ENCODE measurements at regions not wholly inside any gene's neighbourhood (a gene's known extent, or its start where the extent isn't known, plus 50 kb on each side); places are given as distances from the start of the nearest gene placed in this dataset.

GRCh38 chr9:89655990-89656657 lies 51.3 kb downstream of the GADD45G start:
- no peaks in the 10 kb centered on the region for H3K27me3 ChIP-seq (ENCODE audit: control insufficient read depth, insufficient read depth, low read length)
- no peaks in the 10 kb centered on the region for H3K9me3 ChIP-seq (ENCODE audit: control insufficient read depth, low read depth, low read length)
- no peak overlapping the region for H3K4me3 ChIP-seq (ENCODE audit: low read length)
- no peaks in the 10 kb centered on the region for H3K36me3 ChIP-seq (ENCODE audit: control insufficient read depth, low read depth, low read length)
- H3K4me1 ChIP-seq (ENCODE audit: control insufficient read depth, low read depth, low read length): peaks cover 17% of the 10 kb centered on the region
- no peak overlapping the region for H3K27ac ChIP-seq (ENCODE audit: low read length)
- no peak overlapping the region for H3K9ac ChIP-seq (ENCODE audit: low read length)

- Histone ChIP-seq H3K9me3 (ENCODE audit: control insufficient read depth, low read depth, low read length) (no peaks in the 10 kb centered on the region), H3K4me3 (ENCODE audit: low read length) (no peak overlapping the region), H3K36me3 (ENCODE audit: control insufficient read depth, low read depth, low read length) (no peaks in the 10 kb centered on the region), H3K27ac (ENCODE audit: low read length) (no peak overlapping the region), H3K4me1 (ENCODE audit: control insufficient read depth, low read depth, low read length) (peaks cover 22% of the 10 kb centered on the region), H3K9ac (ENCODE audit: low read length) (no peak overlapping the region), H3K27me3 (ENCODE audit: control insufficient read depth, insufficient read depth, low read length) (no peaks in the 10 kb centered on the region)
These were observed 52.5 kb downstream of the GADD45G start for GRCh38 chr9:89657295-89657694.

- no peaks in the 10 kb centered on the region for H3K36me3 ChIP-seq (ENCODE audit: control insufficient read depth, low read depth, low read length)
- no peaks in the 10 kb centered on the region for H3K9me3 ChIP-seq (ENCODE audit: control insufficient read depth, low read depth, low read length)
- no peaks in the 10 kb centered on the region for H3K27me3 ChIP-seq (ENCODE audit: control insufficient read depth, insufficient read depth, low read length)
- no peak overlapping the region for H3K27ac ChIP-seq (ENCODE audit: low read length)
- peaks cover 25% of the 10 kb centered on the region for H3K4me1 ChIP-seq (ENCODE audit: control insufficient read depth, low read depth, low read length)
- no peak overlapping the region for H3K9ac ChIP-seq (ENCODE audit: low read length)
- H3K4me3 ChIP-seq (ENCODE audit: low read length): no peak overlapping the region
These were observed 53.0 kb downstream of the GADD45G start for GRCh38 chr9:89657765-89658164.

GRCh38 chr9:89658401-89658800 lies 53.6 kb downstream of the GADD45G start:
- no peaks in the 10 kb centered on the region for H3K36me3 ChIP-seq (ENCODE audit: control insufficient read depth, low read depth, low read length)
- peaks cover 32% of the 10 kb centered on the region for H3K4me1 ChIP-seq (ENCODE audit: control insufficient read depth, low read depth, low read length)
- H3K27ac ChIP-seq (ENCODE audit: low read length): no peak overlapping the region
- H3K9me3 ChIP-seq (ENCODE audit: control insufficient read depth, low read depth, low read length): no peaks in the 10 kb centered on the region
- H3K27me3 ChIP-seq (ENCODE audit: control insufficient read depth, insufficient read depth, low read length): no peaks in the 10 kb centered on the region
- no peak overlapping the region for H3K9ac ChIP-seq (ENCODE audit: low read length)
- H3K4me3 ChIP-seq (ENCODE audit: low read length): no peak overlapping the region

GRCh38 chr9:89658931-89659330 lies 54.1 kb downstream of the GADD45G start:
- Histone ChIP-seq H3K9ac (ENCODE audit: low read length) (no peak overlapping the region), H3K9me3 (ENCODE audit: control insufficient read depth, low read depth, low read length) (no peaks in the 10 kb centered on the region), H3K36me3 (ENCODE audit: control insufficient read depth, low read depth, low read length) (no peaks in the 10 kb centered on the region), H3K4me3 (ENCODE audit: low read length) (no peak overlapping the region), H3K4me1 (ENCODE audit: control insufficient read depth, low read depth, low read length) (peaks cover 32% of the 10 kb centered on the region), H3K27me3 (ENCODE audit: control insufficient read depth, insufficient read depth, low read length) (no peaks in the 10 kb centered on the region), H3K27ac (ENCODE audit: low read length) (no peak overlapping the region)

- H3K36me3 ChIP-seq (ENCODE audit: control insufficient read depth, low read depth, low read length): no peaks in the 10 kb centered on the region
- no peaks in the 10 kb centered on the region for H3K27me3 ChIP-seq (ENCODE audit: control insufficient read depth, insufficient read depth, low read length)
- H3K9me3 ChIP-seq (ENCODE audit: control insufficient read depth, low read depth, low read length): no peaks in the 10 kb centered on the region
- no peak overlapping the region for H3K4me3 ChIP-seq (ENCODE audit: low read length)
- H3K9ac ChIP-seq (ENCODE audit: low read length): no peak overlapping the region
- no peak overlapping the region for H3K27ac ChIP-seq (ENCODE audit: low read length)
- peaks cover 32% of the 10 kb centered on the region for H3K4me1 ChIP-seq (ENCODE audit: control insufficient read depth, low read depth, low read length)
These were observed 54.7 kb downstream of the GADD45G start for GRCh38 chr9:89659473-89659872.

- Histone ChIP-seq H3K4me1 (ENCODE audit: control insufficient read depth, low read depth, low read length) (peaks cover 38% of the 10 kb centered on the region), H3K27ac (ENCODE audit: low read length) (no peak overlapping the region), H3K9ac (ENCODE audit: low read length) (no peak overlapping the region), H3K4me3 (ENCODE audit: low read length) (no peak overlapping the region), H3K9me3 (ENCODE audit: control insufficient read depth, low read depth, low read length) (no peaks in the 10 kb centered on the region), H3K36me3 (ENCODE audit: control insufficient read depth, low read depth, low read length) (no peaks in the 10 kb centered on the region), H3K27me3 (ENCODE audit: control insufficient read depth, insufficient read depth, low read length) (no peaks in the 10 kb centered on the region)
These were observed 55.3 kb downstream of the GADD45G start for GRCh38 chr9:89659891-89660685.

- peaks cover 38% of the 10 kb centered on the region for H3K4me1 ChIP-seq (ENCODE audit: control insufficient read depth, low read depth, low read length)
- H3K9ac ChIP-seq (ENCODE audit: low read length): no peak overlapping the region
- no peaks in the 10 kb centered on the region for H3K9me3 ChIP-seq (ENCODE audit: control insufficient read depth, low read depth, low read length)
- H3K4me3 ChIP-seq (ENCODE audit: low read length): no peak overlapping the region
- H3K27ac ChIP-seq (ENCODE audit: low read length): no peak overlapping the region
- H3K27me3 ChIP-seq (ENCODE audit: control insufficient read depth, insufficient read depth, low read length): no peaks in the 10 kb centered on the region
- no peaks in the 10 kb centered on the region for H3K36me3 ChIP-seq (ENCODE audit: control insufficient read depth, low read depth, low read length)
These were observed 56.7 kb downstream of the GADD45G start for GRCh38 chr9:89661391-89661949.

GRCh38 chr9:89661956-89662717 lies 57.3 kb downstream of the GADD45G start:
- Histone ChIP-seq H3K9ac (ENCODE audit: low read length) (peak overlapping the region; percentile 38), H3K27me3 (ENCODE audit: control insufficient read depth, insufficient read depth, low read length) (no peaks in the 10 kb centered on the region), H3K9me3 (ENCODE audit: control insufficient read depth, low read depth, low read length) (no peaks in the 10 kb centered on the region), H3K27ac (ENCODE audit: low read length) (no peak overlapping the region), H3K36me3 (ENCODE audit: control insufficient read depth, low read depth, low read length) (no peaks in the 10 kb centered on the region), H3K4me3 (ENCODE audit: low read length) (no peak overlapping the region), H3K4me1 (ENCODE audit: control insufficient read depth, low read depth, low read length) (peaks cover 35% of the 10 kb centered on the region)

GRCh38 chr9:89662718-89663613 lies 58.2 kb downstream of the GADD45G start:
- H3K9me3 ChIP-seq (ENCODE audit: control insufficient read depth, low read depth, low read length): no peaks in the 10 kb centered on the region
- no peaks in the 10 kb centered on the region for H3K27me3 ChIP-seq (ENCODE audit: control insufficient read depth, insufficient read depth, low read length)
- H3K4me1 ChIP-seq (ENCODE audit: control insufficient read depth, low read depth, low read length): peaks cover 30% of the 10 kb centered on the region
- no peaks in the 10 kb centered on the region for H3K36me3 ChIP-seq (ENCODE audit: control insufficient read depth, low read depth, low read length)
- H3K4me3 ChIP-seq (ENCODE audit: low read length): no peak overlapping the region
- H3K27ac ChIP-seq (ENCODE audit: low read length): no peak overlapping the region
- H3K9ac ChIP-seq (ENCODE audit: low read length): no peak overlapping the region

GRCh38 chr9:89663614-89663970 lies 58.8 kb downstream of the GADD45G start:
- Histone ChIP-seq H3K9ac (ENCODE audit: low read length) (no peak overlapping the region), H3K27ac (ENCODE audit: low read length) (no peak overlapping the region), H3K4me1 (ENCODE audit: control insufficient read depth, low read depth, low read length) (peaks cover 30% of the 10 kb centered on the region), H3K27me3 (ENCODE audit: control insufficient read depth, insufficient read depth, low read length) (no peaks in the 10 kb centered on the region), H3K4me3 (ENCODE audit: low read length) (no peak overlapping the region), H3K9me3 (ENCODE audit: control insufficient read depth, low read depth, low read length) (no peaks in the 10 kb centered on the region), H3K36me3 (ENCODE audit: control insufficient read depth, low read depth, low read length) (no peaks in the 10 kb centered on the region)
